Activated naive CD4-positive, alpha-beta T cell treated with Interleukin-2 at 50 U/mL for 16 hours (primary cell): ENCODE measurements at regions not wholly inside any gene's neighbourhood (a gene's known extent, or its start where the extent isn't known, plus 50 kb on each side); places are given as distances from the start of the nearest gene placed in this dataset.

Source experiments
- DNase-seq: peaks from one replicate; pipeline ENCODE4 v3.0.0-alpha.2; 2020

DNA sequence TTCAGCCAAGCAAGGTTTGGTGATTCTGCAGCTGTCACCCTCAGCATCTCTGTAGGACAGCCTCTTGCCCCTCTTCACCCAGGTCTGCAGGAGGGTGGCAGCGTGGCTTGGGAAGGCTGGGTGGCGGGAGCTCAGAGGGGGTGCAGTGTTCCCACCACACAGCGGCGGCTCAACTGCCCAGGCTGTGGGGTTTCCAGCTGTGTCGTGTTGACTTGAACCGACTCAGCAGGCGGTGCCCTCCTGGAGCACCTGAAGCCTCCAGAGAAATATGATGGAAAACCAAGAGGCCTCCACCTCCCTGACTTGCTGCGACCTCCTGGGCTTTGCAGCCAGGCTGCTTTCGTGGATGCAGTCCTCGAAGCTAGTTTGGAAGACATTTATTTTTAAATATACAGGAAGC, 68.0 kb upstream of the KLF6 start:
- no peak for DNase-seq

DNA sequence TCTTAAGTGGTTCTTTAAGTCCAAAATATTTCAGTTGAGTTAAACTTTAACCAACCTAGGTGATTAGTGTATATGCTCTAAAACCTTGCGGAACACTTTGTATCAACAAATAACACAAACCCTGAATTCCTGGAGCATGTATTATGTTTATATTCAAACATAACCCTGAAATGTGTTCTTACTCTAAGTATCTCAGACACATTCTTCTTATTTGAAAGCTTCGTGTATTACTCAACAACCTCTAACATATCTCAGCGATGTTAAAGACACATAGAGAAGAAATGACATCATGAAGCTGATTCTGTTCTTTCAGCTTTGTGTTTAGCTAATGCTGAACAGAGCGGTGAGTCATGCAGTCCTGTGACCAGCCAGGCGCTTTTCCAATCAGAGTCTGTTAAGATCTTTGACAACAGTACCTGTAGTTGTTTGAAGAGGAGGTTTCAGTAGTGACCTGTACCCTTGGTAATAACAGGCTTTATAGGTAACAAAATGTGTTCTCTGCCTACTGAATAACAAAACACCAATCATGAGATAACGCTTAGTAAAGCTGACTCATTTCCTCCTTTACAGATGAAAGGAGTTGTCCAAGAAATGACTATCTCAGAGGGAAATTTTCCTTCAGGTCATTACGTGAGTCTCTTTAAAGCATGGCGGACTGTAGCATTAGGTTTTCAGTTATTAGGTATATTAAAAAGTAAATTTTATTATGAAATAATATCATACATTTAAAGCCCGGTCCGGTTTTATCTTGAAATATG, 67.3 kb upstream of the KLF6 start:
- peak; percentile 75 for DNase-seq

- DNase-seq: no peak
These were observed 66.3 kb upstream of the KLF6 start for GRCh38 chr10:3850999-3851937.

DNA sequence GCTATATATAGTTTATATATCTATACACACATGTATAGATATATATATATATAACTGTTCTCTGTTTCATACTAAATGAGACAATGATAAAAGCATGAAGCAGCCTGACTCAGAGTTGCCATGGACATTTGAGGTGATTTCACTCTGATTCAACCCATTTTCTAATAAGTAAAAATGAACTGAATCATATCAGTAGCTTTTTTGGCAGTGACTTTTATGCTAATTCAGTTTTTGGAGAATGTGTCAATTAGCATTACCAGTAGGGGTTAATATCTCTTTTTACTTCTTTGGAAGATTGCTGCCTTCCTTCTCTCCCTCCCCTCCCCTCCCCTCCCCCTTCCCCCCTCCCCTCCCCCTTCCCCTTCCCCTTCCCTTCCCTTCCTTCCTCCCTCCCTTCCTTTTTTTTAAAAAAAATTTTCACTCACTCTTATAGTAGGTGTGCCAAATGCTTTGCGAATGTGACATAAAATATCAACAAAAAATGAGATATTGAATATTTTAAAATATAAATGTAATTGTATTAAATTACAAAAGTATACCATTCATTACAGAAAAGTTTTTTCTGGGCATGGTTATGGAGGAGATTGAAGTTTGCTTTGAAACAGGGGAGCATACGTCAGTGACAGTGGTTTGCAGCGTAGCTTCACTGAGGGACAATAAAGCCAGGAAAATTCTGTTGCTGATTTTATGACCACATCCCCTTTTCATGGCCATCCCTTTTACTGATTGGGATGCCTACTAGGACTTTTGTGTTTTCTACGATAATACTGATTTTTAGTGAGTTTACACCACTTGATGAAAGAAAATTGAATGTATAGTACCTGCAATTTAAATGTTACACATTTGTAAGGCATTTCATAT, 64.0 kb upstream of the KLF6 start:
- DNase-seq: peak; percentile 35

GRCh38 chr10:3848005-3848774, 63.2 kb upstream of the KLF6 start:
- no peak for DNase-seq

GRCh38 chr10:3846736-3847135, 61.7 kb upstream of the KLF6 start:
- no peak for DNase-seq

- no peak for DNase-seq
These were observed 59.5 kb upstream of the KLF6 start for GRCh38 chr10:3844491-3845025.

DNA sequence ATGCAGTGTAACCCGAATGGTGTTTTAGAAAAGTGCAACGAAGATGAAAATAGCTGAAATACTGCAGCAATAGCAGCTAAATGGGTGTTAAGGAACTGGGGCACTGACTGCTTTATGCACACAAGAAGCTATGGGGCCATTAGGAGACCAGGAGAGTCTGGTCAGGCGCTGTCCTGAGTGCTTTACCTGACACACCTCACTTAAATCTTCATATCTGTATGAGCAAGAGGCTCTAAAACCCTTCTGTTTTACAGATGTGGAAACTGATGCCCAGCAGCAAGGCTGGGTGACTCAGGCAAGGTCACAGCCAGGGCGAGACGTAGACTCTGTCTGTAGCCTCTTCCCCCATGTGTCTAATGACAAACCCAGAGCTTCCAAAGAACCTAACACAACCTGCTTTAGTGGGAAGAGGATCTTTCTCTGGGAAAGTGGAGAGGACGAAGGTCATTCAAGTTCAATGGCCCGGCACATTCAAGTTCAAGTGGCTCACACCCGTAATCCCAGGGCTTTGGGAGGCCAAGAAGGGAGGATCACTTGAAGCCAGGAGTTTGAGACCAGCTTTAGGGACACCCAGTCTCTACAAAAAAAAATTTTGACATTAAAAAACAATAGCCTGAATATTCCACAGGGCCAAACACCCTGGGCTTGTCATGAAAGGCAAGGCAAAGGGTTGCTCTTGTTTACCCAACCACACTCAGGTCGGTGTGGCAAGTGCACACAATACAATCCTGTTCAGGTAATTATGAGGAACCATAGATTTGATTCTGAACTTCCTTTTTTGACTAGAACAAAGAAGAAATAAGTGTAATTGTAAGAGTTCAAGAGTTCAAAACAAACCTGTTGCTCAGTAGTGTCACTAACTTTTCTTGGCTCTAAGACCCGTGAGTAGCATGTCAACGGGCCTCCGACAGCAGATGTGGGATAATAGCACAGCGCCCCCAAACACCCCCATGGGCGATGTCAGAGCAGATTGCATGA, 53.7 kb upstream of the KLF6 start:
- DNase-seq: no peak

- DNase-seq: no peak
These were observed 52.8 kb upstream of the KLF6 start for GRCh38 chr10:3837647-3838459.

DNA sequence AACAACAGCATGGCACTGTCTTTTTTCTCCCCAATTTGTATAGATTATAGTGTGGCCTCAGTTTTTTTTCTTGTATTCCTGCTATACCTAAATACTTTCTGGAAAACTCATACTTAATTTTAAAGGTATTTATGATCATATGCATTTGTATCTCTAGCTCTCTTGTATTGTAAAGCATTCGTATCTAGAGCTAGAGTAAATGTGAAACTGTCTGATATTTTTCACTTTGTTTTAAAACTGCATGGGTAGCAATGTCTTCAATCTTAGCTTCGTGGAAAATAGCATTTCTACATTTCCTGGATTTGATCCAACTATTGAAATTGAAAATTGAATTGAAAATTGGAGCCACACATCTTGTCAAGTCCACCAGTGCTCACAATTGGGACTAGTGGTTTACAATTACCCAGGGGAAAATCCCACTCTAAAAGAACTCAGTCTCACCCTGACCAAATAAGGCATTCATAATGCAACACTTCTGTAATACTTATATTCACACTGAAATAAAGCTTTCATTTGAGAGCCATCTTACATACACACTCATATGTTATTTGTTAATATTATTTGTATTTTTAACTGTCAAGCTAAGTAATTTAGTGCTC, 51.3 kb upstream of the KLF6 start:
- no peak for DNase-seq

DNA sequence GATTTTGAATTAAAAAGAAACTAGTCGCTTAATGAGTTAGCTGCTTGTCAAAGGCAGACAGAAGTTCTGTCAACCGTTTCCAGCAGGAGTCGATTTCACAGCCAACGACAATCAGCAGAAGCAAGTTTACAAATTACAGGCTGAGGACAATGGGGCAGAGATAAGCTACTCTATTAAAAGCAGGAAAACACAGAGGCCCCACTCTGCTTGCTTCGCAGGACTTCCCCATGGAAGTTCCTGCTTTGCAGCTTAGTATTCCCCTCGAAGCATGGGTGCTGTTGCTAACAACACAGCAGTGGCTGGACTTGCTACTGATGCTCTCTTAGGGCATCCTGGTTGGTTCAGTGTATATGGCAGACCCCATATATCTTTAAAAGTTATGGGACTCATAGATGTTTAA, 50.8 kb upstream of the KLF6 start:
- DNase-seq: no peak

DNA sequence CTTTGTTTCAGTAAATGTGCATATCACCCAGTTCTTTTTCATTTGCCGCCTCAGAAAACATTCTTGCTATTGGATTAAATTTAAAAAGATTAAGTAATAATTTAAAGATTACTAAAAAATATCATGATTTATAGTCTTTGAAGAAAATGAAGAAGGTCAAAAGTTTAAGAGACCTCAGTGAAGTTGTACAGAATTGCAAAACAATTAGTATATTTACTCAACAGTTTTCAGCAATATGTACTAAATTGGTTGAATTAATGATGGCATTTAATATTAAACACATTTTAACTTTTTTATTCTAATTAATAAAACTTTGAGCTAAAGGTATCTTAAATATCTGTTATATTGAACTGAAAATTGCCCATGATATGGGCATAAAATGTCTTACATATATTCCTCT, 49.9 kb upstream of the KLF6 start:
- no peak for DNase-seq
